RWPE2 (cell line): ENCODE measurements at regions not wholly inside any gene's neighbourhood (a gene's known extent, or its start where the extent isn't known, plus 50 kb on each side); places are given as distances from the start of the nearest gene placed in this dataset.

Experiments used
- ATAC-seq: fragments of 200-7000 bp; cut with Tn5 transposase; 3 replicates; pipeline ENCODE4 v1.9.1; 2021; ENCODE audit warnings: low read depth
- DNase-seq: peaks from one replicate; pipeline ENCODE4 v3.0.0-alpha.2; 2020; ENCODE audit warnings: low spot score
- H3K27ac ChIP-seq: fragments of 450-650 bp; 2 replicates; pipeline ENCODE4 v1.5.1; 2017; ENCODE audit warnings: mild to moderate bottlenecking; ENCODE audit not compliant: poor library complexity, severe bottlenecking
- H3K27me3 ChIP-seq: fragments of 250-450 bp; sonication (Bioruptor Pico); 2 replicates; pipeline ENCODE4 v1.5.1; 2021; ENCODE audit warnings: mild to moderate bottlenecking, moderate library complexity; ENCODE audit not compliant: insufficient read depth, poor library complexity, severe bottlenecking
- H3K36me3 ChIP-seq: fragments of 250-450 bp; sonication (Bioruptor Pico); 2 replicates; pipeline ENCODE4 v1.5.1; 2020; ENCODE audit warnings: low read depth, mild to moderate bottlenecking, moderate library complexity
- H3K4me1 ChIP-seq: fragments of 250-450 bp; sonication (Bioruptor Pico); 2 replicates; pipeline ENCODE4 v1.5.1; 2021; ENCODE audit warnings: mild to moderate bottlenecking, moderate library complexity; ENCODE audit not compliant: insufficient read depth, poor library complexity, severe bottlenecking
- H3K4me3 ChIP-seq: fragments of 250-450 bp; sonication (Bioruptor Pico); 2 replicates; pipeline ENCODE4 v1.5.1; 2021; ENCODE audit warnings: mild to moderate bottlenecking, moderate library complexity; ENCODE audit not compliant: severe bottlenecking
- H3K9me3 ChIP-seq: fragments of 250-450 bp; sonication (Bioruptor Pico); 2 replicates; pipeline ENCODE4 v1.5.1; 2021; ENCODE audit warnings: mild to moderate bottlenecking, moderate library complexity; ENCODE audit not compliant: severe bottlenecking
- CTCF ChIP-seq: fragments of 450-650 bp; IDR thresholded peaks from one replicate; pipeline ENCODE4 v1.5.1; 2017; ENCODE audit warnings: mild to moderate bottlenecking, moderate library complexity; ENCODE audit not compliant: poor library complexity, severe bottlenecking

- no peak overlapping the region for H3K4me3 ChIP-seq
- ATAC-seq: no peak
- no peaks in the 10 kb centered on the region for H3K36me3 ChIP-seq
- peaks cover 26% of the 10 kb centered on the region for H3K4me1 ChIP-seq
- no peak overlapping the region for H3K27ac ChIP-seq
- H3K27me3 ChIP-seq: no peaks in the 10 kb centered on the region
- TF ChIP-seq CTCF: no peak
- no peak for DNase-seq
- no peaks in the 10 kb centered on the region for H3K9me3 ChIP-seq
Observed at GRCh38 chr10:3535001-3535400, 250.0 kb downstream of the KLF6 start.

GRCh38 chr10:3534433-3534832 is 250.6 kb downstream of the KLF6 start:
- no peak overlapping the region for H3K27ac ChIP-seq
- H3K4me1 ChIP-seq: peaks cover 26% of the 10 kb centered on the region
- no peaks in the 10 kb centered on the region for H3K9me3 ChIP-seq
- ATAC-seq: no peak
- no peak overlapping the region for H3K4me3 ChIP-seq
- H3K27me3 ChIP-seq: no peaks in the 10 kb centered on the region
- TF ChIP-seq CTCF: no peak
- DNase-seq: no peak
- H3K36me3 ChIP-seq: no peaks in the 10 kb centered on the region

- Histone ChIP-seq H3K9me3 (no peaks in the 10 kb centered on the region), H3K4me1 (peaks cover 16% of the 10 kb centered on the region), H3K27ac (no peak overlapping the region), H3K27me3 (no peaks in the 10 kb centered on the region), H3K4me3 (no peak overlapping the region), H3K36me3 (no peaks in the 10 kb centered on the region)
- ATAC-seq (peak; percentile 59), DNase-seq (no peak)
- TF ChIP-seq CTCF: no peak
Observed at GRCh38 chr10:3533296-3533695, 251.7 kb downstream of the KLF6 start.

GRCh38 chr10:3532644-3533043 is 252.4 kb downstream of the KLF6 start:
- DNase-seq: no peak
- peaks cover 16% of the 10 kb centered on the region for H3K4me1 ChIP-seq

GRCh38 chr10:3531670-3532069 is 253.3 kb downstream of the KLF6 start:
- Histone ChIP-seq H3K27me3 (no peaks in the 10 kb centered on the region), H3K9me3 (no peaks in the 10 kb centered on the region), H3K4me1 (peaks cover 16% of the 10 kb centered on the region), H3K4me3 (no peak overlapping the region), H3K36me3 (no peaks in the 10 kb centered on the region), H3K27ac (no peak overlapping the region)
- DNase-seq (no peak), ATAC-seq (no peak)
- no peak for TF ChIP-seq CTCF

More at GRCh38 chr10:3532644-3533043, 252.4 kb downstream of the KLF6 start:
- no peak for TF ChIP-seq CTCF
- peak; percentile 79 for ATAC-seq
- no peak overlapping the region for H3K27ac ChIP-seq
- no peaks in the 10 kb centered on the region for H3K36me3 ChIP-seq
- no peak overlapping the region for H3K4me3 ChIP-seq
- H3K27me3 ChIP-seq: no peaks in the 10 kb centered on the region
- no peaks in the 10 kb centered on the region for H3K9me3 ChIP-seq
